Right forelimb (tissue), 1 donor: ENCODE measurements at regions not wholly inside any gene's neighbourhood (a gene's known extent, or its start where the extent isn't known, plus 50 kb on each side); places are given as distances from the start of the nearest gene placed in this dataset.

Experiments used
- DNase-seq: peaks from one replicate; pipeline ENCODE4 v3.0.0-alpha.2; 2018

- DNase-seq, result no peak
Measured at GRCh38 chr13:73138276-73138637, 79.5 kb downstream of the KLF5 start.

- DNase-seq, result no peak
Measured at GRCh38 chr13:73136776-73137175, 78.0 kb downstream of the KLF5 start.

- no peak for DNase-seq
Measured at GRCh38 chr13:73133531-73133930, 74.7 kb downstream of the KLF5 start.

- DNase-seq, result no peak
Measured at GRCh38 chr13:73131247-73131646, 72.4 kb downstream of the KLF5 start.

- DNase-seq, result no peak
Measured at GRCh38 chr13:73129023-73129422, 70.2 kb downstream of the KLF5 start.
